OCI-M2 (cell line): ENCODE measurements at regions not wholly inside any gene's neighbourhood (a gene's known extent, or its start where the extent isn't known, plus 50 kb on each side); places are given as distances from the start of the nearest gene placed in this dataset.

Source experiments
- DNase-seq: peaks from one replicate; lab custom pipeline; 2025; ENCODE audit not compliant: unreplicated experiment; lab: John Stamatoyannopoulos, UW

DNA sequence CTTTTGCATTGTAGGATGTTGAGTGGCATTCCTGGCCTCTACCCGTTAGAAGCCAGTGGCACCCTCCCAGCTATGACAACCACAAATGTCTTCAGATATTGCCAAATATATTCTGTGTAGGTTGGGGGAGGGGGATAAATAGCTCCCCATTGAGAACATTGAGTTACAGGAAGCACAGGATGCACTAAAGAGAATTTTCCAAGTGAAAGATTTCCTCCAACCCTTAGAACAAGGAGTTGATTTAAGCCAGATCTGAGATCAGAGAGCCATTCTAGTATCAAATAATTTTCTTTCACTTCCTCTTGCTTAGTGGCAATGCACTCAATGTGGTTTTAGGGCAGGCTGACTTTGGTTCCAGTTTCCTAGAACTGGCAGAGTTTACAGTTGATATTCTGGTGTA lies 436.6 kb downstream of the C4orf33 start:
- DNase-seq = no peak

DNA sequence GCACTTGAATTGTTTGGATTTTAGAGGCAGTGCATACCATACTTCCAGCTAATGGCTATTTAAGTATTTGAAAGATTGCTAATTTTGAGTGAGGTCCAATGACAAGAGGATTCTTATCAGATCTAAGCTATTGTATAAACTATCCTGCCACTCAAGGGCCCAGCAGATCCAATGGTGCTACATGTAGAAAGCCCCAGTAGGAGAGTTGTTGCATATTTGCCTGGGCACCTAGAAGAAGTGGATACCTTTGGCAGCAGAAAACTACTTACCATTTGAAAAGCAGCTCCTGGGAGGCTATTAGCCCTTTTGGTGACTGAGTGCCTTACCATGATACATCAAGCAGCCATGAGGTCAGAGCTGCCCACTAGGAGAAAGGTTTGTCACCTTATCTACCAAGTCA lies 447.3 kb downstream of the C4orf33 start:
- no peak for DNase-seq

DNA sequence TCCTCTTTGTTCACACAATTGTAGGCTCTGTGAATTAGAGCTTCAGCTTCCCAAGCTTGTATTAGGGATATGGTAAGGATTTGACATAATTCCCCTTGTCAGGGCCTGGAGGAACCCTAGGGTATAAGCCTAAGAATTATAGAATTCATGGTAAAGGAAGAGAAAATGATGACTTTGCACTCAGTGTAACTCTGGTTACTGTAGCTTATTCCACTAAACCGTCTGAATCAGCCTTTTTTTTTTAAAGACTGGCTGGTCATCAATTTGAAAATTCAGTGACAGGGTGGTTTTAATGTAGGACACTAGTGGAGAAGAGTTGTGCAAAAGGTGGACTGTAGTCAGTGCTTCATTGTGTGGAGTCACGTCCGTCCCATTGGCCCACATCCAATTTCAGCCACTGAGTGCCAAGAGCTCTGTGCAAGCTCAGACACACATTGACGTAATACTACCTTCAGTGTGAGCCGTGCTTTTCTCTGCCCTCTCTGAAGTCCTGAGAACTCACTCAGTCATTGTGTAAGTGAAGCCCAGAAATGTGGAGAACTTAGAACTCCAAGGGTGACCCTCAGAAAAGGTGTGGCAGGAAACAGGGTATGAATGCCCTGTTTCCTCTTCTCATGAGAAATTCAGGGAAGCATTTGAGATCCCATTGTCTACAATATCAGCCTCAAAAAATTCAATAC lies 449.8 kb downstream of the C4orf33 start:
- DNase-seq = no peak

DNA sequence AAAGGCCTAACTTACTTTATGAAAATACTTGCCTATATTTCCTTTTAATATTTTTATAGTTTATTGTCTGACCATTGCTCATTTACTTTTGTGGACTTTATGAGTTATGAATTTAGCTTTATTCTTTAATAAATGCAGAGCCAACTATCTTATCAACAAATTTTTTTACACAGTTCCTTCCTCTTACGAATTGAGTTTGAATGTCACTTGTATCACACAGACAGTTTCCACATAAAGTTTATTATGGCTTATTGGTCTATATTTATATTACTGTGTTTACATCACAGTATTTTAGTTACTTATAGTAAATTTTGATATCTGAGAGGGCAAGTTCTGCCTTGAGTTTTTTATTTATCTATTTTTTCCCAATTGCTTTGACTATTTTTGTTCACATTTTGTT lies 450.6 kb downstream of the C4orf33 start:
- no peak for DNase-seq

DNA sequence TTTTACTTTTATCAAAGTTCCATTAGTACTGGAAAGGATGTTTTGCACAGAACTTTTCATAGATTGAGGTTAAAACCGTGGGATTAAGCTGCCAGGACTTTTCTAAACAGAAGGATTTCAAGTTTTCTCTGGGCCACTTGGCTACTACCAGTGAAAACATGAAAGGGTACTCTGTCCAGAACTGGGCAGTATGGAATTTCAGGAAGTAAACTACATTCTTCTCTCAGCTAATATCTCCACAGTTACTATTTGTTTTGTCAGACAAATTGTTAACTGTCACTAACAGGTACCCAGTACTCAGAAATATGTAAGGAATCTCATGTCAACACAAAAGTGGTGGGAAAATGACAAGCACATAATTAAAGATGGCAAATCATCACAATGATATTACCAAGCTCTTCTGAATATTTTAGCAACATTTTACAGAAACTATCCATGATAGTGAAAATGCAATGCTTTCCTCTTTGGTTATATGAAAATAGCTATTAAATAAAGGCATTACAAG lies 454.4 kb downstream of the C4orf33 start:
- DNase-seq = no peak

DNA sequence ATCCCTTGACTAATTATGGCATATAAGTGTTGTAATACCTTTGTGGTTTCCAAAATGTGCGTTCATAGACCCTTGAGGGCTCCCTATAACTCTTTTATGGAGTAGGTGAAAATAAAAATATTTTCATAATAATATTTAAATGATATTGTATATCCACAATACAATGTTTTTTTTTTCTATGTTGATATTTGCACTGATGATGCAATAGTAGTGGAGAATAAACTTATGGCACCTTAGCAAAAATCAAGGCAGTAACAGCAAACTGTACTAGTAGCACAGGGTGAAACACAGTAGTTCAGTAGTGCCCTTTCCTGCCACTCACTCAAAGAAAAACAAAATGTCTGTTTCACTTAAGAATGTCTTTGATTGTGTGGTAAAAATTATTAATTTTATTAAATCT lies 465.3 kb downstream of the C4orf33 start:
- DNase-seq = no peak

DNA sequence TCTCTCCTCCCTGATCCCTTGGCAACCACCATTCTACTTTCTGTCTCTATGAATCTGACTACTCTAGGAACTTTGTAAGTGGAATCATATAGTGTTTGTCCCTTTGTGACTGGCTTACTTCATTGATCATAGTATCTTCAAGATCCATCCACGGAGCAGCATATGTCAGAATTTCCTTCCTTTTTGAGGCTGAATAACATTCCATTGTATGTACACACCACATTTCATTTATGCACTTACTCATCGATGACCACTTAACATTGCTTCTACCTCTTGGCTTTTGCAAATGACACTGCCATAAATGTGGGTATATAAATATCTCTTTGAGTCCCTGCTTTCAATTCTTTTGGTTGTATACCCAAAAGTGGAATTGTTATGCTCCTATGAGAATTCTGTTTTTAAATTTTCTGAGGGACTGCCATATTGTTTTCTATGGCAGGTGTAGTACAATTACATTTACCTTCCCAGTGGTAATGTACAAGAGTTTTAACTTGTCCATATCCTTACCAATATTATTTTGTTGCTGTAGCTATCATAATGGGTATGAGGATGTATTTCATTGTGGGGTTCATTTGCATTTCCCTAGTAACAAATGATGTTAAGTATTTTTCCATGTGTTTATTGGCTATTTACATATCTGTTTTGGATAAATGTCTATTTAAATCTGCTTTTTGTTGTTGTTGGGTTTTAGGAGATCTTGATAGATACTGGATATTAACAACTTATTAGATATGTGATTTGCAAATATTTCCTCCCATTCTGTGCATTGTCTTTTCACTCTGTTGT lies 466.1 kb downstream of the C4orf33 start:
- no peak for DNase-seq

DNA sequence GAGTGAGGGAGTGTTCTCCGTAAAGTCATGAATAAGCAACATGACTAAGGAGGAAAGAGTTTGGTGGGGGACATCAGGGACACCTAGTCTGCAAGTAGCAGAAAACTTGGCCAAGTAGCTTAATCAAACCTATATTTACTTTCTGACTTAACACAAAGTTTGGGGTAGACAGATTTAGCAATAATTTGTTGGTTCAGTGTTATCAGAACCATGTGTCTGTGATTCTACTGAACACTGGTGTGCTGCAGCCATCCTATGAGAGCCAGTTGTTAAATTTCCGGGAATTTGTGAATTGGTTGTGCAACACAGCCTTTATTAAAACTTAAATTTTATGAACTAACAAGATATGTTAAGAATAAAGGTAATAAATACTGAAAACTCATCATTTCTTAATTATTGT lies 469.3 kb downstream of the C4orf33 start:
- no peak for DNase-seq

DNA sequence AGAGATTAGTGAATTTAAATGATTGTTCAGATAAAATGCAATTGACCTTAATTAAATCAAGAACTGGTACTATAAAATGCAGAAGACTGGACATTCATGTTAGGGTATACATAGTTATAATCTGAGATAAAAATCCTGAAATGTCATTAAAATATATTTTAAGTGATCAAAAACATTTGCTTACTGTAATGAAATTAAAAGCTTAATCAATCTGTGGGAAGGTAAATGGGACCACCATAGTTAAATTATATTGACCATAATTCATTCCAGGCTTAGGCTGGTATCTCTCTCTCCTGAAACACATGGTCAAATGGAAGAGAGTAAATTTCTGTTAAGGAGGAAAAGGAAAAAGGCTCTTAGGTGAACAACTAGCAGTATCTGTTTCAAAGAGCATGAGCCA lies 474.4 kb downstream of the C4orf33 start:
- DNase-seq = no peak

DNA sequence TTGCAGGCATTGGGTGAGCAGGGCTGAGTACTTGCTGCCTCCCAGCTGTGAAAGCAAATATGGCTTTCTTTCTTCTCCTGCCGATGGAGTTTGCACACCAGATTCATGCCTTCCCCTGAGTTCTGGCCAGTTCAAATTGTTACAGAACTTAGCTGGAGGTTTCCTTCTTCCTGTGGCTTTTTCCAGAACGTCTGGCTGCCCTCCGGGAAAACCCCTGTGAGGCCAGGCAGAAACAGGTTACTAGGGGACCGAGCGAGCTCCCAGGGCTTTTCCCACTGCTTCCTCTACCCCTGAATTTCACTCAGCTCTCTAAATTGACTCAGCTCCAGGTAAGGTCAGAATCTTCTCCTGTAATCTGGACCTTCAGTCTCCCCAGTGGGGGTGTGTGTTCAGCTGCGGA lies 482.4 kb downstream of the C4orf33 start:
- DNase-seq = no peak

DNA sequence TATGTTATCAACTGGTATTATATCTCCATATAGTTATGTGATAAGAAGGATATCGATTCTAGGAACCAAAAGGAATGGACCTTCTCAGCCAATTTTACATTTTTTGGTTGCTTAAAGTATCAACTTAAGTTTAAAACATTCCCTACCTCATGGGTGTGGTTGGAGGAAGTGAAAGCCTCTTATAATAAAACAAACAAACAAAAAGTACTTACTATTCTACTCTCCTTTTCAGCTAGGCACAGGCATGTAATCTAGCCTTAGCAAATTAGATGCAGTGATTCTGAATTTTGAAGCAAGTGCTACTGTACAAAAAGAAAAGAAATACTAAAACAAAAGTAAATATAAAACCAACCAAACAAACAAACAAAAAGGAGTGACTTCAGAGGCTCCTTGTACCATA lies 485.4 kb downstream of the C4orf33 start:
- no peak for DNase-seq

DNA sequence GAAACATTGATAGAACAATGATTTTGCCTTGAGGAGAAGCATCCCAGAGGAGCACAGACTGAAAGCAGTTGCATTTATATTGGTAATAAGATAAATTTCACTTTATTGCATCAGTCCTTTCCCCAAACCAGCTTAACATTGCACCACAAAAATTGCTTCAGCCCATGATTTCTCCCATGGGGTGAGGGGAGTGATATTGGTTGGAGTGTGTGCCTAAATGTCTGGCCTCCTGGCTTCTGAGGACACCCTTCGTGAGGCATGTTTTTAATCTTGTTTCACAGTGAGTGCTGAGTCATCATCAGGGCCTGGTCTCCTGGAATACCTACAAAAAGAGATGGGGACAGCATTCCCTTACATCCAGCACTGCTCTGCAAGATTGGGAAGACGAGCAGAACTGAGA lies 487.9 kb downstream of the C4orf33 start:
- DNase-seq = no peak

DNA sequence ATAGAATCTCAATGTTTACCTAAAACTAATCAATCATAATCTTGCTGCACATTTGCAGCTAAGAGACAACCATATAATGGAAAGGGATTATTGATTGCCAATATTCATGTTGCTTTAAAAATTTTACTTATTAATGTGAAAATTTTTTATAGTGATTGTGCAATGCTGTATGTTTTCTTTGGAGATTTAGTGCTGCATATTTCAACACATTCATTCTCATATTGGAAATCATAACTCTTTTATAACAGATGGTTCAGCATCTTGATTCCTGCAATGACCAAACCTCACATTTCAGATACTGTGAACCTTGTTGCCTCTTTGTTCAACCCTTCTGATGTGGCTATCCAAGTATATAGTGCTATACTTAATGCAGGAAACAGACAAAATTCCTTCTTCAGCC lies 502.6 kb downstream of the C4orf33 start:
- DNase-seq = no peak

DNA sequence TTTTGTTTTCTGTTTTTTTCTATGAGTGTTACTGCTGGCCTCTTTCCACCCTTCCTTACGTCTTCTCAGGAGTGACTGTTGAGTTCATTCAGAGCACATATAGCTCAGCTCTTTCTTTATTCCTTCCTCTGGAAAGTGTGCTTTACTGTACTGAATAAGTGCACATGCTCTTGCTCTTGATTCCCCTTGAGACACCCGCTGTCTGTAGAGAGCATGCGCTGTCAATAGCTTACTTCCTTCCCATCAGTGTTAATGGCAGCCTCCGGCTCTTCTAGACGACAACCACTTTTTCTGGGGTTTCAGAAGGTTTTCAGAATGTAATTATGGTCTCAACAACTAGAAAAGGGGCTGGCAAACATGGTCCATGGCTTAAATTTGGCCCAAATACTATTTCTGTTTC lies 504.9 kb downstream of the C4orf33 start:
- no peak for DNase-seq

DNA sequence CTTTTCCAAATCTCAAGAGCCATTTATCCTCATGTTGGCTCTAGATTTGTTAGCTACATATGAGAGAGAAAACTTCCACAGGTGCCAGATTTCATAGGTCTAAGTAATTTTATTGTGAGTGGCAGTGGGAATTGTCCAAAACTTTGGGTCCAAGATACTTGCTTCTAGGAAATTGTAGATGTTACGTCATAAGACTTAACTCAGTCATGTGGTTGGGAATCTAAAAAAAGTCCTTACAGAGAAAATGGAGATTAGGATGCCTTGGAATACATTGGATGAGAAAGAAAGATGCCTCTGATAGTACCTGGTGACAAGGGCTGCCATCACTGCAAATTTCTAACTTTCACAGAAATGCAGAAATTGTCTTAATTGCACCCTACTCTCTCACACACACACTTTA lies 506.5 kb downstream of the C4orf33 start:
- no peak for DNase-seq

DNA sequence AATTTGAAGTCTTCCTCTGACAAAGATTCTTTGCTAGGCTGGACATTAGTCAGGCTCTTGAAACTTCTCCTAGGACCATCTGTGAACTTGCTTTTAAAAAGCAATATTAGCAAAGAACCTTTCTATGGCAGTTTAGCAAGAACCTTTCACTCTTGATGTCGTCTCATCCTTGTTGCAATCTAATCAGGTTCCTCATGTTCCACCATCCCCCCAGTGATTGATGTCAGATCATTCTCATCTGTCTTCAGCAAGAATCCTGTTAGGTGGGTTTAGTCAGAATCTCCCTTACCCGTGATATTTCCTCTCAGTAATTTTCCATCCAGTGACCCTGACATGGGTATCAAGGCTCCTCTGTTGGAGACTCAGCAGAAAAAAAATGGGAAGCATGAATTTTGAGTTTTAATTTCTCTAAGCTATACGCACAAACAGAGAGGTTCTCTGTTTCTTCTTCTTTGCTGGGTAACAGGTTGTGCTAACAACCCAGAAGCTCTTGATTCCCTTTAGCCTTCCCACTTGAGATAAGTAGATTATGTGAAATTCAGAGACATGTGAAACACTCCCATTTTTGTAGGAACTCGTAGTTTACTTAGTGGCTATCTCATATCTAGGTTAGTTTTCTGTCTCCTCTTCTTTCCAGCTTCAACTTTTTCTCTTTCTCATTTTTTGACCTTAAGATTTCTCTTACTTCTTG lies 507.4 kb downstream of the C4orf33 start:
- no peak for DNase-seq

DNA sequence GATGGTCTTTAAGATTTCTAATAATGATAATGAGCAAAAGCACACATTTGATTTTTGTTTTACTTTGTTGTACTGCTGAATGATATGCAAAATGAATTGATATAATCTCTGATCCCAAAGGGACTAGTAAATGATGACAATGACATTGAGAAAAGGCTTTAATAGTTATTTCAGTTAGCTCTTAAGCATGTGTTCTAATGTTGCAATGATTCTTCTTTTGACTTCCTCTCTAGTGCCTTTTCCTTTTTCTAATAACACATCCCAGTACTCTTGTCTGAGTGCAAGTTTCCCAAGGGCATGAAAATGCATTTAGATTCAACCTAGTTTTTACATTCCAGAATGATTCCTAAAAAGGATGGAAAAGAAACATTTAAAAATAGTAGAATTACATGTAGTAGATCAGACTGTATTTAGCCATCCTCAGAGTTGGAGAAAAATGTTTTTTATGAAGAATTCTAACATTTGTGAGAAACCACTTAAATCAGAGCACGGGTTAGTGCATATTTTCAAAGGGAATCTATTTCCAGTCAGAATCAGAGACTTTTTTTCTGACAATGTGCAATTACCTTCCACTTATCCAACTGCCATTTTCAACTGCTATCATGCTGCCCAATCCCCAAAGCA lies 508.8 kb downstream of the C4orf33 start:
- no peak for DNase-seq

DNA sequence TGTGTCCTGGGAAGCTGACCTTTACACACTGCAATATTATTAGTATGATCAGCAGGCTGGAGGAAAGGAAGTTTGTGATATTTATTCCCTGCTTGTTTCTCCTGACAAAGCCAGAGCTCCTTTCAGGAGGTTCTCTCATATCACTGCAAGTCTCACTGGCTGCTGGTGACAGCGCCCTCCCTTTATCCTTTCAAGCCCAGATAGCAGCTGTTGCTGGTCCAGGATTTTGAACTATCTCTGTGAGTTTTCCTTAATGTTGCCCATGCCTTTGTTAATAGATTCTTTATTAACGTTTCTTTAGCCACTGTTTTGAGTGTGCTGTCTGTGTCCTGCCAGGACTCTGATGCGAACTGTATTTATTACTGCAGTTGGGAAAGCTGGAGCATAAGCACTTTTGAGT lies 518.7 kb downstream of the C4orf33 start:
- no peak for DNase-seq

DNA sequence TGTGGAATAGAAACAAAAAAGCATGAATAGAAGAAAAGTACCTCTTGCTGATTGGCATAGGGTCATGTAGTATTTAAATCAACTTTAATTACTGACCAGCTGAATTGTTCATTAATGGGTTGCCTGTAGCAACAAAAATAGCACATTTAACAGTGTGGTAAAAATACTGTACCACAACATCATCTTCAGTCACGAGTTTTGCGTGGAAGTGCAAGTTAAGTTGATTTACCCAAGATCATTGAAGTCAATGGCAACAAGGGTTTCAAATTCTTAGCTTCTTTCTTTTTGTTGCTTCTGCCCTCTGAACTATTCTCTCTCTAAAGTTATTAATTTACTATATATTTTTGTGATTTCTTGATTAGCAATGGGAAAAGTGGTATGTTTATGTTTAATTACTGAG lies 526.6 kb downstream of the C4orf33 start:
- DNase-seq = no peak

DNA sequence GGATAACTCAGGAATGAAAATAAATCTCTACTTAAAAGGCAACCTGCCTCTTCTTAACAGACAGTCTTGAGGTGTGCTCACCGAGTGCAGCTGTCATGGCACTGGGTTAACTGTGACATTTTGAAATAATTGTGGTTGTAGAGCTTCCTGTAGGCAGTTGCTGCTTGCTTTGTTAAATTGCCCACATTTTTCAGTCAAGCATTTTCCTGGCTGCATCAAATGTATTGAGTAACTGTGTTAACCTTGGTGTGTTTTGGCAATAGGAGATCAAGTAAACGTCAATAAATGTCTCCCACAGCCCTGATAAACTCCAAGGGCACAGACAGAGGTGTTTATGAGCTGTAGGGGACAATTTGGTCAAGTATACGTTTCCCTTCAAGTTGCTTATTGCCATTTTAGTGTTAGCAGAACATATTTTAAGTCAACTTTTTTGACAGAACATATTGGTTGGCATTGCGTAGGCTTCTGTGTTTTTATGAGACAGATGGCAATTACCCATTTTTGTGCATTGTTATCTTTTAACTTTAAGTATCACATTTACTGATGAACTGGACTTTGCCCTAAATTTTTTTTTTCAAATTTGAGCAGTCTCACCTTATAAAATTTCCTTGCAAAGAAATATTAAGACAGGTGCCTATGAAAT lies 527.4 kb downstream of the C4orf33 start:
- no peak for DNase-seq

DNA sequence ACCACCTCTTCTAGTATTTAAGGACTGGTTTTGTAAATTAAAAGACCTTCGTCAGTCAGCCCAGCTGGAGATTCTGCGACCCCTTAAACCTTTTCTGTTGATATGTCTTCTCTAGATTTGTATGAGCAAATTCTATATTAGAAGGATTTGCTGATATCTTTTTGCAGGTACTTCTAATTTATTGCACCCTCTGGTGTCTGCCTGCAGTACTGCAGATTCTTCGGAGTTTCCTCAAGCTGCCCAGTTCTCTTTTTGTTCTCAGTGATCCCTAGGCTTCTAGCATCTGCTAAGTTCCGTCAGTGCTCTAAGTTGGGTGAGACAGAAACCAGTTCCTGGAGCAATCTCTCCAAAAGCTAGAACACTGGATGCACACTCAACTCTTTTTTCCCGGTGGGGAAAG lies 545.2 kb downstream of the C4orf33 start:
- DNase-seq = no peak
